ENCODE measurements at regions not wholly inside any gene's neighbourhood (a gene's known extent, or its start where the extent isn't known, plus 50 kb on each side); places are given as distances from the start of the nearest gene placed in this dataset.

DNA sequence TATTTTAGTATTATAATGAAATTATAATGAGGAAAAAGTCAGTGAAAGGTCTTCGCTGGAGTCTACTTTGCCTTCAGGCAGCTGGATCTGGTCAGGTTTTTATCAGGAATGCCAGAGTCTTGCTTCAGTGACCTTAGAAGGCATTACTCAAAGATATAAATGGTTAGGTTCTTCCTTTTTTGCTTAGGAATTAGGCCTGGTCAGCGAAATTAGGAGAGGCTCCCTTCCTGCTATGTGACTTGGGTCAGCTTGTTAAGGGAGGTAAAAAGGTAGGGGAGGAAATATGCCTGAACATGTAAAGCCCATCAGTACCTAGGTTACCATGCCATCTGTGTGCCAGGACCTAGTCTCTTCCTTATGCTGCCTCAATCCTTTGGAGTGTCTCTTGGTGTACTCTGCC, 115.1 kb downstream of the OTOR start:
- TF ChIP-seq EP300 (IDR thresholded peaks at IDR 0.05) (no peak), CTCF (IDR thresholded peaks at IDR 0.05) (no peak), POLR2A (IDR thresholded peaks at IDR 0.05) (no peak)
